Activated T-cell treated with anti-CD3 and anti-CD28 coated beads for 24 hours (primary cell): ENCODE measurements at regions not wholly inside any gene's neighbourhood (a gene's known extent, or its start where the extent isn't known, plus 50 kb on each side); places are given as distances from the start of the nearest gene placed in this dataset.

Experiments
- DNase-seq: peaks from one replicate; pipeline ENCODE4 v3.0.0-alpha.2; 2020; ENCODE audit warnings: low read depth

DNA sequence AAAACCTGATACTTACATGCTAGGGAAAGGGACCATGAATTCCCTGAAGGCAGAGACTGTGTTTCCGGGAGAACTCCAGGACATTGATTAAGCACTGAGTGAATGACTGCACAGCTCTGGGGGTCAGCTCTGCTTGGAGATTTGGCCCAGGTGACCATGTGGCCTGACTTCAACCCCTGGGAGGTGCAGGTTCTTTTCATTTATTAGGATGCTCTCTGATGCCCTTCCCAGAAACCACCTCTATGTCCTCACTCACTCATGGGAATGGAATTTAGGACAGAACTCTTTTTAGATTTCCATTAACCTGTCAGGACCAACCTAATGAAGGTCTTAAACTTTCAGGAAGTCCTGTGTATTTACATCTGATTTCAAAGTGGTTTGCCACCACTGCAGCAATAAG is 393.3 kb upstream of the ARGLU1 start:
- DNase-seq, result no peak

DNA sequence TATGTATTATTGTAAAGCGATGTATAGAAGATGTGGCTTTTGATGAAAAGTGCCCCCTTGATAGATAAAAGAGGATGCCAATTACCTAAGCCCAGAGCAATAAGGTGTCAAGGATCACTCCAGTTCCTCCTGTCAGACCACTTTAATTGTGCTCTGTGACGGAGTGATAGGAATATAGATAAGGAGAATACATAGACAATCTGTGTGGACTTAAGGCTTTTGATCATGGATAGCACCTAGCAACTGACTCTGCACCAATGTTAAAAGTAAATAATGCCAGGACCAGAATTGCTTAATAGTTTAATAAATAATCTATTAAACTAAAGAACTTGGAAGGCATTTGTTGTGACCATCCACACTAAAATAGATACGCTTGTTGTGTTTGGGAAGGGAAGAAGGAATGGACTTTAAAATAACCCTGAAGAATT is 390.7 kb upstream of the ARGLU1 start:
- DNase-seq, result no peak

DNA sequence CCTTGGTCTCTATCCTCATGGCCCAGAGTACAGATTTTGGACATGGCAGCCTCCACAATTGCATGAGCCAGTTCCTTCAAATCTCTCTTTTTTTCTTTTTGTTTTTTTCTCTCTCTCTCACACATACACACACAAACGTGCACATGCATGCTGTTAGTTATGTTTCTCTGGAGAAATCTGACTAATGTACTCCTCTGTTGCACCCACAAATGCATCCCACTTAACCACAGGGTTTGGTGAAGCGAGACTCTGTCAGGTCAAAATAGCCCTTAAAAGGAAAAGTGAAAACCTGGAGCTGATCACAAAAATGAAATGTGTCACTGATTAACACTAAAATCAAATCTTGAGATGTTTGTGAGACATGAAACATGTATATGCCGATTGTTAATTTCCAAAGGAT is 374.6 kb upstream of the ARGLU1 start:
- no peak for DNase-seq

DNA sequence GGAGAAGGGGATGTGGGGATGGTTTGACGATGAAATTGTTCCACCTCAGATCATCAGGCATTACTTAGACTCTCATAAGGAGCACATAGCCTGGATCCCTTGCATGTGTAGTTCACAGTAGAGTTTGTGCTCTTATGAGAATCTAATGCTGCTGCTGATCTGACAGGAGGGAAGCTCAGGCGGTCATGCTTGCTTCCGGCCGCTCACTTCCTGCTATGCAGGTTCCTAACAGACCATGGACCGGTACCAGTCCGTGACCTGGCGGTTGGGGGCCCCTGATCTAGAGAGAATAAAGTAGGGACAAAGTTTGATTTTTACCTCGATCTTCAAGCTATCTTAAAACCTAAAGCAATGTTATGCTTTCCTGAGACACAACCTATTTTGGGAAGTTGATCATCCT is 373.8 kb upstream of the ARGLU1 start:
- DNase-seq, result no peak

DNA sequence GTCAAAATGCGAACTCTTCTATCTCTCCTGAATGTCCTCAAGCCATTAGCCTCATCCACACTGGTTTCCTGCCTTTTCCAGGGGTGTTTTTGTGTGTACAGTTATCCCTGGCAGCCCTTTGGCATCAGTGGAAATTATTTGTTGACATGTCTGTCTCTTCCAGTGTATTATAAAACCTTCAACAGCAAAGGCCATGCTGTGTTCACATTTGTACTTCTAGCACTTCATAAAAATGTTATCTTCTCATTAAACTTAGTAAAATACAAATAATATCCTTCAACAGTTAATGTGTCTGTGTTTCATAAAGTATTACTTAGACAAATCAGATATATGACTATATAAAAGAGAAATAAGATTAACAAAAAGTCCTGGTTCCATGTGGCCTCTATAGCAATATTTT is 359.5 kb upstream of the ARGLU1 start:
- no peak for DNase-seq

DNA sequence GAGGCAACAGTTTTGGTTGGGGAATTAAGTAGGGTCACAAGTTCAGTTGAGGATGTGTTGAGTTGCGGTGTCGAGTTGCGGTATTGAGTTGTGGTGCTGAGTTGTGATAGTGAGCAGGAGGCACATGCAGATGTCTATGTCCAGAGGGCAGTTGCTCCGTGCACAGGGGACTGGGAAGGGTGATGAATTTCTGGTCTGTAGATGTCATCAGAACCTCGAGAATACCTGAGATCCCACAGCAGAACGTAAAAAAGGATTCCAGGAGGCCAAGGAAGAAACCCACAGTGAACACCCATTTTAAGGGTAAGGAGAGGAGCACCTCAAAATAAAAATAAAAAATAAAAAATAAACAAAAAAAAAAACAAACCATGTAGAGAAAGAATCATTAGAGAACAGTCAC is 354.4 kb upstream of the ARGLU1 start:
- DNase-seq, result no peak

DNA sequence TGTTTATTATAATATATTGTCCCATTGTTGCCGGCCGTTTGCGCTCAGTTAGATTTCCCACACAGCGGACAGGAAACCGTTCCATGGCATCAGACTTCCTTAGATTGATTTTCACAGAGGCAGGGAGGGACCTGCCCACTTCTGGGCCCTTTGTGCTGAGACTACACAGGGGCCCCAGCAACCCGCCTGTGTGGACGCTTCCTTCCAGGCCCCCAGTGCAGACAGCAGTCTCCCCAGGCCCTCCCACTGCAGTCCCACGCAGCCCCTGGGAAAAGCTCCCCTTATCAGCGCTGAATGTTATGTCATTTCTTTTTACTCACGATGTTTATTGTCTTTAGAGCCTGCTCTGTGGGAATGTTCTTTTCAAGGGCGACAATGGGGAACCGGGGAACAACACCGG is 351.7 kb upstream of the ARGLU1 start:
- DNase-seq, result no peak

DNA sequence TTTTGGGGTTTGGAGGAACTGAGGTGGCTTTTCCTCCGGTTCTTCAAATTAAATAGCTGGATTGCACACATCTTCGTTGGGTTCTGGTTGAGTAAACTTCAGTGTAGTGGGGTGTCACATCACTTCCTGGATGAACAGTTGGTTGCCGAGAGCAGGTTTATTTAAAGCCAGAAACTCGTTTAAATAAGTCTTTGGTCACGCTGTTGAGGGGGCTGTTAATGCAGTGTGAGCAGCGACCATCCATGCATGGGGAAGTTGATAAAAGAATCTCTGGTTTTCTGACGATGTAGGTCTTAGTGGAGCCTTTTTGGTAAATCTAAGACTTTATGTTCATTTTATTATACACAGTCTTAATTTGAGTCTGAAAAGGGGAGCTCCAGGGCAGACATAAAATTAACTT is 351.2 kb upstream of the ARGLU1 start:
- no peak for DNase-seq

DNA sequence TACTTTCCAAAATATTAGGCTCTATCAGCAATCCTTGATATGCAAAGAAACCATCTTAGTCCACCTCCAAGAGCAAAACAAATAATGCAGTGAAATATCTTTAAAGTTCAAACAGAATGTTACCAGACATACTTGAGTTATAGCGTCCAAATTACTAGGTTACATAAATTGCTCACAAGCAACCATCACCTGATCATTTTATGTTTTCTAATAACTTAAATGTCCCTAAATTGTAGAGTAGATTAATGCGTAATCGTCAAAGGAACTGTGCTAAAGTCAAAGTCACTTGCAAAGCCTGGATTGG is 350.6 kb upstream of the ARGLU1 start:
- DNase-seq, result no peak

DNA sequence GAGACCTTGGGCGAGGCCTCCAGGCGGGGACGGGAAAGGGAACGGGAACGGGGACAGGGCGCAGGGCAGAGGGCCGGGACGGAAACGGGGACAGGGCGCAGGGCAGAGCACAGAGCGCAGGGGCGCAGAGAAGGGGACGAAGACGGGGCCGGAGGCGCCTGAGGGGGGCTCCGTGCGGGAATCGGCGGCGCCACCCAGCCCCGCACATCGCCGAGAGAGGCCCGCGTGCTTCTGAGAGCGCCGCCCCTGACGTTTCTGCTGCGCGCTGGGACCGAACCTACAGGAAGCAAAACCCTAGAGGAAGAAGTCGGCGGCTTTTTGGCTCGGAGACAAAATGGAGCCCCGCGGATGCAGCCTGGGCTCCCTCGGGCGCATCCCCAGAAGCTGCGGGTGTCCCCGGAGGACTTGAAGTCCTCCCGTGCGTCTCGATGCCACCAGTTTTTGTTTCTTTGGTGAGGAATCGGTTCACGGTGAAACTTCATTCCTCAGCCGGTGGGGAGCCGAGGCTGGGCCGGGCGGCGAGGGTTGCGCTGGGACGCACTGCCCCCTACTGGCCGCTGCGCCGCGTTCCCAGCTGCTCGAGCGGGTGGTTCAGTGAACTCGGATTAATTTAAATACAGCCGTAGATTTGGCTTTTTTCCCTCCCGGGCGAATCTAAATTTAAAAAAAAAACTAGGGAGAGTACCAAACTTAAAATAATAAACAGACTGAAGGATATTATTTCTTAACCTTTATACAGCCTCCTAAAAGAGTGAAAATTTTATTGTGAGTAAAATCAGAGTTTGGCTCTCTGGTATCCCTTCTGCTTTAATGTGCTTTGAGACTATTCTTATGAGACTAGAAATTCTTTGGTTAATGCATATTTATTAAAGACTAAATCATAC is 350.0 kb upstream of the ARGLU1 start:
- peak; percentile 56 for DNase-seq

DNA sequence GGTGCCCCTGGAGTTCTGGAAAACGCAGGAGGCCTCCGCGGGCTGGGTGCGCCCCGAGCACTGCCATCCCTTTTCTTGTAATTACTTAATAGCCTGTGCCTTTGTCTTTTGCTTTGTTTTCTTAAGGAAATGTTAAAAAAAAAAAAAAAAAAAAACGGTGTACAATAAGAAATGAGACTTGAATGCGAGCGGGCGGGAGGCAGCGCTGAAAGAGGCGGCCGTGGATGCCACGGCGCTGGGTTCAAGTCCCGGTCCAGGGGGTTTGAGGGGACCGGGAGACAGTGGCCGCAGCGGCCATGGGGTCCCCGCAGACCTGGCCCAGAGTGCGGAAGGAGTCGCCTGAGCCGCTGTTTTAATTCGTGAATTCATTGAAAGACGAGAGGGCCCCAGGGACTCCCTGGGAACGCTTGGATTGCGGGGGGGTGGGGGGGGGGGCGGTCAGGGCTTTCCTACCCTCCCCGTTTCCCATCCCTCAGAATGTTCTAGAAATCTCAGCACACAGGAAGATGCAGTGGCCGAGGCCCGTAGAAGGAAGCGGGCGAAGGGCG is 349.2 kb upstream of the ARGLU1 start:
- no peak for DNase-seq

DNA sequence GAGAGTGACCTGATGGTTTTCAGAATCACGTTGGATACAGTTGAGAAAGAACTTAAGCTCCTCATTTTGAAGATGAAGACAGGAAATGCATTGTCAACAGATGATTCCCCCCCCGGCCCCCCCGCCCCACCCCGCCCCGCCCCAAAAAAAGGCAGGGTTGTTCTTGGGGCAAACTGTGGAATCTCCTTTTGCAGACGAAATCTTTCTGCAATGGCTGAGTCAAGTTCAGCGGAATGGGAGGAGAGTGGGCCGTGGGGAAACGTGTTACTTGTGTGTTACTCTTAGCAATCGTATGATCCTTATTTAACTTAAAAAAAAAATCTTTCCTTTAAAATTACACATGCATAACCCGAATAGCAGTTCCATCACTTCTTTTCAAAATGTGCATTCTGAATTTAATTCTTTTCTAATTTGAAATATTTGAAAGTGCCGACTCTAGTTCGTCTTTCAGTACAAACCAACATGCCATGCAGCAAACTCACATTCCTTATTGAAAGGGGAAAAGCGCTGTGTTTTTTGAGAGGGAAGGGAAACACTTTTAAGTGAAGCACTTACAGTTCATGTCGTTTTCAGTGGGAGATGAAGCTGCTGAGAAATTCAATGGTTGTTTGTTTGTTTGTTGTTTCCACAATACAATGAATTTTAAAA is 348.5 kb upstream of the ARGLU1 start:
- DNase-seq, result no peak

DNA sequence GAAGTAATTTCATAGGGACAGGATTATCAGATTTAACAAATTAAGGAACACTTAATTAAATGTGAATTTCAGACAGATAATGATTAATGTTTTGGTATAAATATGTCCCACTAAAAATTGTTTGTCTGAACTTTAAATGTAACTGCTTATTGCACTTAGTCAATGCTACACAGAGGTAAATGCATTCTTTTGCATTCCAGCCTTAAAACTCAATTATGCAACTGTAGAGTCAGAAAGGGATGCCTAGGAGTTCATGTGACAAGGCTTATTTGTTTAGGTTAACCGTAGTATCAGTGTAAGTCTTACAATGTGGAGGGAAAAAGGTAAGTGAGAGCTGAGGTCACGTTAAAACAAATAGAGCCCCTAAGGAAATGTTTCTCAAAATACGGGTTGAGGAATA is 347.2 kb upstream of the ARGLU1 start:
- no peak for DNase-seq

DNA sequence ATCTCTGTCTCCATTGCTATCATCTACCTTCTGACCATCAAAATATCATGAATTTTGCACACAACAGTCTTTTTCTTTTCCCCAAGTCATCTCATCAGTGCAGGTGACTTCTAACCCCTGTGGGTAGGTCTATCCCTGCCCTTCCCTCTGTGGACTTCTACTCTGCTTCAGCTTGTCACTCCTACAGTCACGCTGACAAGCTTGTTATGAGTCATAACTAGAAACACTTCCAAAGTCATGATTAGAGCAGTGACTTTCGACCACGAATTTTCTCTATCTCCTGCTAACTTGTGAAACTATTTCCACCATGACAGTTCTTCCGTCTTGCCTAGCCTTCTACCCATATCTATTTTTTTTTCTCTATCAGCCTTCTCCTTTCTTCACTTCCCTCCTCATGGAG is 343.7 kb upstream of the ARGLU1 start:
- DNase-seq, result no peak

DNA sequence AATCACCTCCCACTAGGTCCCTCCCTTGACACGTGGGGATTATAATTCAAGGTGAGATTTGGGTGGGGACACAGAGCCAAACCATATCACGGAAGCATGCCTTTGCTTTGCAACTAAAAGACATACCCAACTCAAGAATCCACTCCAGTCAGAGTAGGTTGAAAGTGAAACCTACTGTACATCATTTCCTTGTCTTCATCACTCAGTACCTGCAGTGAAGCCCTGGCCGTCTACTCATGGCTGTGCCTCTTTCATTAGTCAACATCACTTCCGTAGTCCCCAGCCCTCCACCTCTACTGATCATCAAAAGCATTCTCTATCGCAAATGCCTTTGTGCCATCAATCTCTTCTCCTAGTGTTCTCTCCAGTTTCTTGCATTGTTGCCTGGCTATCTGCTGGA is 343.1 kb upstream of the ARGLU1 start:
- DNase-seq, result no peak

DNA sequence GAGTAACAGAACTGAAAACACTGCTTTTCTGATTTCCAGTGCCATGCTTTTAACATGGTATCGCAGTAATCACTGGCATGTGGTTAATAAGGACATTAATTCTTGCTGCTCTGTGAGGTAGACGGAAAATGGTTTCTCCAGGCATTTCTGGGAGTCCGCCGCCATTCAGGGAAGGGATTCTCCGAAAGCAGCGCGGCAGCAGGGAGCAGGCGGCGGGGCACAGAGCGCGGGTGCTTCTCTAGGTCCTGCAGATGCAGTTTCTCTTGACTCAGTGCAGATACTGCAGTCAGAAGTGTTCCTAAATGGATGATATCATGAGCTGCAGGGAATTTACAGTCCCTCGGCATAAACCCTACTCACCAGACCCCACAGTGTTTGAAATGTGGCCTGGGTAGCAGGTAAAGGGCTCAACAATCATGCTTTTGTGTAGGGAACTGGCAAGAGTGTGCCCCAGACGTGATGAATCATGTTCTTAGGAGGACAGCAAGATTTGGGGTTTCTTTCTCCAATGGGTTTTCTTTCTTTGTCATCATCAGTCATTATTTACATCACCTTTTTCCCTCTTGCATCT is 338.6 kb upstream of the ARGLU1 start:
- no peak for DNase-seq

DNA sequence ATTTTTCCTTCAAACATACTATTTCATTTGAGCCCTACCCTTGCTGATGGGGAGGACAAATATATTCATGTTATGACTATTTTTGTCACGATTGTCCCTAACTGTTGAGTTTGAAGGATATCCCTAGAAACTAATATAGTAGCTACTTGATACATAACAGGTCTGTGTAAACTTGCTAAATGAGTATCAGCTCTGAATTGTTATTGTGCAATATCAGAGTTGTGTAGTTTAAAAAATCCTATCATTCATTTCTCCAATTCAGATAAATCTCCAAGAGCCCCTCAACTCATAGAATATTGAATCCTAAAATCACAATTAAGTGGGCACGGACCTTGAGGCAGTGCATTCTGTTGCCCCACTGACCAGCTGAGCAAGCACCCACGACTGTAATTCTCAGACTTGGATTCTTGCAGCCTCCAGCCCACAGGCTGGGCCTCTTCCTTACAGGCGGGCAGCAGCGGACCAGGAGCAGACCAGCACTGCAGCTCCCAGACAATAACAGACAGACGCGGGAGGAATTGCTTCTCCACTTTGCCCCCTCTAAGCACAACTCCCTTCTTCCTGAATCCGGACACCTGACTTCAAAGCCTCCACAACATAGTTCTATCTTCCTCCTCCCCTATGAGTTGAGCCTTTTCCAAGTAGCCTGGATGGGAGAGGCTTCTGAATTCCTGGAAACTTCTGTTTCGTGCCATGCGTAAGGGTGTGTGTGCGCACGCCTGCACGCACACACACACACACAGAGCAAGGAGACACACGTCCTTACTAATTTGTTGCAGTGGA is 337.6 kb upstream of the ARGLU1 start:
- DNase-seq, result no peak

DNA sequence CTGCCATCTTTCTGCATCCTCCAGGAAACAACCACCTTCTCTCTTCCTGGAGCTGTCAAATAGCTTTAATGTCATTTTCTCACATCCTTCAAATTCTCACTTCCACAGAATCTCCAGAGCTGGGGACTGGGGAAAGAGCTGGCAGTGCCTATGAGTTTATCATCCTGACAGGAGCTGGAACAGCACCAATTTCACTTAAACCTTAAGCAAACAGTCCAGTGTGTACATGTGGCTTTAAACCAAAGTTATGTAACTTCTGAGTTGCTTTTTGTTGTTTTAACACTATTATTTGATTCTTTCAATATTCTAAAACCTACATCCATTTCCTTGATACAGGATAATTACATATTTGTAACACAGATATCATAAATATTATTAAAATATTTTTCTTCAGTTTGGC is 331.5 kb upstream of the ARGLU1 start:
- DNase-seq, result no peak

DNA sequence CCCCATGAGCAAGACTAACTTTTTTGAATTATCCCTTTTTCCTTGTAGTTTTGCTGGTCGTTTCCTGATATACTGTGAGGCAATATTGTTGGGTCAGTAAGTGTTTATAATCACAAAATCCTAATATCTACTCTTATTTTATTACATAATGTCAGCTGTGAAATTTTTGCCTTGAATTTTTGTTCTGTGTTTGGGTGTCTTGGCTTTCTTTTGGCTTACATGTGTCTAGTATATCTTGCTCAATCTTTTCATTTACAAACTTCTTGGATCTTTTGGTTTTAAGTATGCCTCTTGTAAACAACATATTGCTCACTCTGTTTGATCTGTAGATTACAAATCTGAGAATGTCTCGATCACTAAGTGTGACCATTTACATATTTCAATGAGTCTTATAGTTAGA is 330.3 kb upstream of the ARGLU1 start:
- DNase-seq, result no peak

DNA sequence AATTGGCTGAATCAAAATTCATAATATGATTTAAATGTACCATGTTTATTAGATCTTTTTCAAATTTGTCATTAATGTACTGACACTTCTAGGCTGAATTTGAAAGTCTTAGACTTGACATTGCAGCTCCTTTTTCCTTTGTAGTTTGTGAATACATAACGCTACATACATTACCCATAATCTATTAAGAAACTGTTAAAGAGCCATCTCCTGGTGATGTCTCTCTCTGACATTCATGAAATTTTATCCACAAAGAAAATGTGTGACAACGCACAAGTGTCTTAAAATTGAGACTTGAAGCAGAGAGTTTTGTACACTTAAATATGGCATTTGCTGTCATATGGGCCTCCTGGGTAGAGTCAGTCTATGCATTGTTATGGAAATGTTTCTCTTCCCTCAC is 320.2 kb upstream of the ARGLU1 start:
- DNase-seq, result no peak

DNA sequence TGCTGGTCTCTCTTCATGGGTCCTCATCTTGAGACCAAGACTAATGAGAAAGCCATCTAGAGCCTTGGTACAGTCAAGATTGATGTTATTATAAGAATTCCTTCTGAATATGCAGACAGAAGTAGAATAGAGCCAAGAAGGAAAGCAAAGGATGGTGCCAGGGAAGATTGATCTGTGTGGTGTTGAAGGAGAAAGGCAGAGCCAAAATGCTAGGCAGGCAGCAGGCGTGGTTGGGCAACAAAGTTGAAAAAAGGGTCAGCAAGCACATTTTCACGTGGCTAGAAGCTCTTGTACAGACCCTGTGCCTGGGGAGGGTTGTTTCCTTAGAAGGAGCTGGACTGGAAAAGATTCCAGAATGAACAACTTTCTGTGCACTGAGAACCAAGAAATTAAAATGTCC is 319.7 kb upstream of the ARGLU1 start:
- no peak for DNase-seq

DNA sequence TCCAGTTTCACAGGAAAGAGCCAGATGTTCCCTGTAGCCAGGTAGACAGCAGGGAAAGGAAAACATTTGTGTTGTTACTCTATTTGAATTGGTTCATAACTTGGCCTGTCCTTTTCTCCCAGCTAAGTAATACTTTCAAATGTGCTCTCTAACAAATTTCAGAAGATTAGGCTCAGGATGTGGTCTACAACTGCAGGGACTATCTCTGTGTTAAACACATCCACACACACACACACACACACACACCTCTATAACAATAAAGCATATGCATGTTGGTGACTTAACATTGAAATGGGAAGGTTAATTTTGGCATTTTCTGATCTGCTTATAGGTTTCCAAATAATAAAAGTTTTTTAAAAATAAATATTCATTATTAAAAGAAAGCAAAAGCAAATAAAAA is 316.0 kb upstream of the ARGLU1 start:
- DNase-seq, result no peak

DNA sequence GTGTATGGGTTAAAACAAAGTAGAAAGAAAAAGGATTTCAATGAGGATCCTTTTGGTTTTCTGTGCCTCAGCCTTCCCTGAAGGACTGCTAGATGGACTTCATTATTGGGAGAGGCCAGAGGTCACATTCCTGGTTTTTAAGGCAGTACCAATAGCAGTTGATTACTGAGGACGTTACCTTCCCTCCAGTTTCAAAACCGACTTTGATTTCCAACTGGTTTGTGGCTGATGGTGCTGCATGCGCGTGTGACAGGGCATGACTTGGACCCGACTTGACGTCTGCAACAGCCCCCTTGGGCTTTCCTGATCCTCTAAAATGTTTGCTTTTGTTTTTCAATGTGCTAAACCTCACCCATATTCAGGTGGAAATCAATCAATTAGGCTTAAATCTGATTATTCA is 314.3 kb upstream of the ARGLU1 start:
- DNase-seq, result no peak
